ENCODE measurements at regions not wholly inside any gene's neighbourhood (a gene's known extent, or its start where the extent isn't known, plus 50 kb on each side); places are given as distances from the start of the nearest gene placed in this dataset.

- Histone ChIP-seq H3K4me2 (ENCODE audit: insufficient read depth, low read length) (no peak overlapping the region), H3K79me2 (ENCODE audit: control insufficient read depth, insufficient read depth, low read length) (no peaks in the 10 kb centered on the region), H2AFZ (ENCODE audit: low read depth, low read length) (no peak overlapping the region), H3K27me3 (ENCODE audit: control insufficient read depth in 2 of 2, insufficient read depth in 2 of 2, low read length in 2 of 2) (no peaks in the 10 kb centered on the region), H3K9me1 (ENCODE audit: control insufficient read depth, insufficient read depth, low read length) (no peaks in the 10 kb centered on the region), H4K20me1 (replicated peaks; ENCODE audit: control insufficient read depth, insufficient read depth, low read length) (no peaks in the 10 kb centered on the region), H3K36me3 (ENCODE audit: control insufficient read depth, insufficient read depth, low read length) (no peaks in the 10 kb centered on the region), H3K9ac (ENCODE audit: insufficient read depth in 1 of 2, low read depth in 2 of 2, low read length in 2 of 2) (no peak overlapping the region), H3K4me1 (replicated peaks in 1 of 2; ENCODE audit: control insufficient read depth in 2 of 2, insufficient read depth in 2 of 2, low read length in 2 of 2) (no peaks in the 10 kb centered on the region), H3K4me3 (no peak overlapping the region), H3K27ac (ENCODE audit: extremely low read depth, low read depth, low read length) (no peak overlapping the region), H3K9me3 (replicated peaks; ENCODE audit: control insufficient read depth, insufficient read depth, low read depth, low read length) (no peaks in the 10 kb centered on the region)
- DNase-seq (ENCODE audit: extremely low read depth in 1 of 4, low spot score in 3 of 4) (no peak), ATAC-seq (no peak), FAIRE-seq (no peak)
- no TSS peak for BruUV-seq (replicated peaks)
- intact Hi-C loops (cut with micrococcal nuclease) = no loop called here
- WGBS (ENCODE audit: insufficient coverage, low coverage, missing lambda C conversion rate) = 0% methylated on average over 1 of the region's 2 CpGs
- in situ Hi-C loops (cut with MboI) = no loop called here
- POLR2A ChIA-PET = no interaction called here
- TF ChIP-seq CEBPZ (IDR thresholded peaks at IDR 0.05; ENCODE audit: borderline replicate concordance, low read depth, low read length) (no peak), ZBTB7A (IDR thresholded peaks at IDR 0.05; ENCODE audit: borderline replicate concordance, control insufficient read depth, low read depth, low read length) (no peak)
- CTCF ChIA-PET (ENCODE audit: low intra/inter-chr PET ratio) = no interaction called here
These were observed 228.6 kb upstream of the MPDZ start for GRCh38 chr9:13508086-13508485.

- intact Hi-C loops (cut with micrococcal nuclease) = no loop called here
- BruUV-seq (replicated peaks) = no TSS peak
- H3K4me1 ChIP-seq (replicated peaks in 1 of 2; ENCODE audit: control insufficient read depth in 2 of 2, insufficient read depth in 2 of 2, low read length in 2 of 2) = no peaks in the 10 kb centered on the region
- in situ Hi-C loops (cut with MboI) = no loop called here
- no peak overlapping the region for H3K4me3 ChIP-seq
- no peak for DNase-seq (ENCODE audit: extremely low read depth in 1 of 4, low spot score in 3 of 4)
- no peak for FAIRE-seq
- ChIA-PET POLR2A (no interaction called here), CTCF (ENCODE audit: low intra/inter-chr PET ratio) (no interaction called here)
- H4K20me1 ChIP-seq (replicated peaks; ENCODE audit: control insufficient read depth, insufficient read depth, low read length) = no peaks in the 10 kb centered on the region
- 0% methylated on average over 2 of the region's 3 CpGs for WGBS (ENCODE audit: insufficient coverage, low coverage, missing lambda C conversion rate)
- H3K4me2 ChIP-seq (ENCODE audit: insufficient read depth, low read length) = no peak overlapping the region
- no peaks in the 10 kb centered on the region for H3K9me3 ChIP-seq (replicated peaks; ENCODE audit: control insufficient read depth, insufficient read depth, low read depth, low read length)
- no peaks in the 10 kb centered on the region for H3K79me2 ChIP-seq (ENCODE audit: control insufficient read depth, insufficient read depth, low read length)
- no peak overlapping the region for H3K27ac ChIP-seq (ENCODE audit: extremely low read depth, low read depth, low read length)
- H3K36me3 ChIP-seq (ENCODE audit: control insufficient read depth, insufficient read depth, low read length) = no peaks in the 10 kb centered on the region
- no peak overlapping the region for H3K9ac ChIP-seq (ENCODE audit: insufficient read depth in 1 of 2, low read depth in 2 of 2, low read length in 2 of 2)
- ATAC-seq = no peak
- no peak overlapping the region for H2AFZ ChIP-seq (ENCODE audit: low read depth, low read length)
- no peaks in the 10 kb centered on the region for H3K9me1 ChIP-seq (ENCODE audit: control insufficient read depth, insufficient read depth, low read length)
- no peaks in the 10 kb centered on the region for H3K27me3 ChIP-seq (ENCODE audit: control insufficient read depth in 2 of 2, insufficient read depth in 2 of 2, low read length in 2 of 2)
- TF ChIP-seq MITF (IDR thresholded peaks at IDR 0.05) = no peak
- TF ChIP-seq SMARCA5 (IDR thresholded peaks at IDR 0.05) = no peak
- no peak for TF ChIP-seq SP2 (IDR thresholded peaks at IDR 0.05; ENCODE audit: extremely low read depth, low read depth, low read length, poor library complexity, severe bottlenecking)
- TF ChIP-seq ZNF24 (IDR thresholded peaks at IDR 0.05) = no peak
- no peak for TF ChIP-seq ZFP30 (CRISPR knock-in tag; IDR thresholded peaks at IDR 0.05; ENCODE audit: borderline replicate concordance)
- TF ChIP-seq CREM (IDR thresholded peaks at IDR 0.05; ENCODE audit: low read depth) = no peak
- no peak for TF ChIP-seq CBFA2T3 (IDR thresholded peaks at IDR 0.05)
- no peak for TF ChIP-seq ETV6 (IDR thresholded peaks at IDR 0.05; ENCODE audit: borderline replicate concordance in 1 of 2, low read depth in 2 of 2, low read length in 1 of 2)
- no peak for TF ChIP-seq ETV6 (CRISPR knock-in tag; IDR thresholded peaks at IDR 0.05; ENCODE audit: borderline replicate concordance)
- no peak for TF ChIP-seq ZNF644 (tag; IDR thresholded peaks at IDR 0.05; ENCODE audit: low read depth)
These were observed 226.3 kb upstream of the MPDZ start for GRCh38 chr9:13505797-13506196.

Measured in K562 (cell line).